Skeletal muscle satellite cell (primary cell): ENCODE measurements at regions not wholly inside any gene's neighbourhood (a gene's known extent, or its start where the extent isn't known, plus 50 kb on each side); places are given as distances from the start of the nearest gene placed in this dataset.

Experiments
- H3K27me3 ChIP-seq: 2 replicates; pipeline ENCODE4 v1.7.0; 2013; ENCODE audit warnings: low read length; ENCODE audit not compliant: control insufficient read depth, insufficient read depth
- H3K36me3 ChIP-seq: 2 replicates; pipeline ENCODE4 v1.7.0; 2013; ENCODE audit warnings: mild to moderate bottlenecking, control low read depth, low read length; ENCODE audit not compliant: insufficient read depth
- H3K4me1 ChIP-seq: 2 replicates; pipeline ENCODE4 v1.7.0; 2013; ENCODE audit warnings: low read length; ENCODE audit not compliant: control insufficient read depth, insufficient read depth
- H3K4me2 ChIP-seq: 2 replicates; pipeline ENCODE4 v1.7.0; 2013; ENCODE audit warnings: mild to moderate bottlenecking, low read length
- H3K4me3 ChIP-seq: 2 replicates; pipeline ENCODE4 v1.7.0; 2013; ENCODE audit warnings: low read length
- H3K9ac ChIP-seq: 2 replicates; pipeline ENCODE4 v1.7.0; 2013; ENCODE audit warnings: mild to moderate bottlenecking, low read depth, low read length, moderate library complexity
- H3K9me3 ChIP-seq: replicated peaks from 2 replicates; pipeline ENCODE4 v1.7.0; 2013; ENCODE audit warnings: mild to moderate bottlenecking, control low read depth, low read length

DNA sequence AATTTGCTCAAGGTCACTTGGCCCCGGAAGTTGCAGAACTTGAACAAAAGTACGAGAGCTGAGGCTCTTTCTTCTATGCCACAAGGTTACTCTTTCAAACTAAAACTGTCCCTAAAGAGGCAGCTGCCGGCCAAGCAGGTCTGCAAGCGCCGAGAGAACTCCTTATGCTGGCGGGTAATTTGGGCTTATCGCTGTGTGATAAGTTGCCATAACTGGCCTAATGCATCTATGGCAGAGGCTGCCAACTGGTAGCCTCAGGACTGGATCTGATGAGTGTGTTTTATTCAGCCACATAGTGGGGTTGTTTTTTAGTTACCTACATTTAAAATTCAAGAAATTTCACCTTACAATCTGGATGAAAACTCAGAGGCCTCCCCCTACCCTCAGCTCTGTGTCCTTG, 68.1 kb upstream of the SPOCK1 start:
- H3K9ac ChIP-seq: no peak overlapping the region
- peaks cover 57% of the 10 kb centered on the region for H3K4me1 ChIP-seq
- no peaks in the 10 kb centered on the region for H3K27me3 ChIP-seq
- H3K36me3 ChIP-seq: no peaks in the 10 kb centered on the region
- H3K9me3 ChIP-seq: no peaks in the 10 kb centered on the region
- H3K4me2 ChIP-seq: no peak overlapping the region
- H3K4me3 ChIP-seq: no peak overlapping the region

DNA sequence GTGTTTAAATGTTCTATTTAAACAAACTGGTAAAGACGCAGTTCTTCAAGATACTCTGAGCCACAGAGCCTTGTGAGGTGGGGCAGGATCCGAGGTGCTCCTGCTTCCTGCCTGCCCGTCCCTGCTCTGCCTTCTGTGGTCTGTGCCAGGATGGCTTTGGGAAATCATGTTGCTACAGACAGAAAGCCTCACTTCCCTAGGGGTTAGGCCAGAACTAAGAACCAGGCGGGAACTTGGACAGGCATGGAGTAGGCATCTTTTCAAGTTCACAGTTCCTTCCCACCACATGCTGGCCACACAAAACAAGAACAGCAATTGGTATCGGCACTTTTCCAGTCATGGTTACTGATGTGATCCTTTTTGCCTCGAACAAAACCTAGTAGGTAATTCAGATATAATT, 67.7 kb upstream of the SPOCK1 start:
- no peaks in the 10 kb centered on the region for H3K27me3 ChIP-seq
- H3K36me3 ChIP-seq: no peaks in the 10 kb centered on the region
- H3K9ac ChIP-seq: no peak overlapping the region
- H3K4me3 ChIP-seq: no peak overlapping the region
- peaks cover 55% of the 10 kb centered on the region for H3K4me1 ChIP-seq
- no peaks in the 10 kb centered on the region for H3K9me3 ChIP-seq
- H3K4me2 ChIP-seq: peak overlapping the region; percentile 16

DNA sequence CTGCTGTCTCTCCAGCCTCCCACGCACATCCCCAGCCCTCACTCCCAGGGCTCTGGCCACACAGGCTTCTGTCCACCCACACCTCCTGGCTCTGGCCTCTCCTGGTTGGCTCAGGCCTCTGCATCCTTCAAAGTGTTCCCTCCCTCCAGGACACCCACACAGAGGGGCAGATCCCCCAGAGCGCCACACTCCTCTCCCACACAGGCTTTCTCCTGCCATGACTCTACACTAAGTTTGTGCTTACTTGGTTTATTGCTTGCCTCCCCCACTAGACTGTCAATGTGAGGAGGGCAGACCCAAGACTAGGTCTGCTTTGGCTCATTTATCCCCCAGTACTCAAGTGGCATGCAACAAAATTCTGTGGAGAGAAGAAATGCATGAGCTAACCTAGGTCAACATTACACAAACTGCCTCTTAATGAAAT, 67.0 kb upstream of the SPOCK1 start:
- H3K4me3 ChIP-seq: peak overlapping the region; percentile 16
- no peaks in the 10 kb centered on the region for H3K27me3 ChIP-seq
- no peaks in the 10 kb centered on the region for H3K36me3 ChIP-seq
- peak overlapping the region; percentile 61 for H3K4me2 ChIP-seq
- H3K9ac ChIP-seq: peak overlapping the region; percentile 40
- H3K9me3 ChIP-seq: no peaks in the 10 kb centered on the region
- peaks cover 56% of the 10 kb centered on the region for H3K4me1 ChIP-seq

DNA sequence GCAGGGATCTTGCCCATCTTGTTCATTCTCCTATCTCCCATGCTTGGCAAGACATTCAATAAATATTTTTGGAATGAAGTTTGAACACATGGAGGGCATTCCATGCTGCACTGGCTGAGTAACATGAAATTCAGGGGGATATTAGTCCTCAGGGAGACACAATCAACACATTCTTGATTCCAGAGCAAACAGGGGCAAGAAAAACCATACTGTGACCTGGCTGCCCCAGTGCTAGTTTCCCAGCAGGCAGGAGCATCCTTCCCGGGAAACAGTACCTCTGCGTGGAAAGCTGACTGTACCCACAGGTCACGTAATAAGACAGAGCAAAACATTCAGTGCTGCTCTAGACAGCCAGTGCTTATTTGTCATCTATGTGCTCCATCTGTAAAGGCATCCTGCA, 66.3 kb upstream of the SPOCK1 start:
- Histone ChIP-seq H3K4me1 (peaks cover 54% of the 10 kb centered on the region), H3K4me2 (peak overlapping the region; percentile 61), H3K9me3 (no peaks in the 10 kb centered on the region), H3K27me3 (no peaks in the 10 kb centered on the region), H3K36me3 (no peaks in the 10 kb centered on the region), H3K4me3 (peak overlapping the region; percentile 16), H3K9ac (peak overlapping the region; percentile 40)

DNA sequence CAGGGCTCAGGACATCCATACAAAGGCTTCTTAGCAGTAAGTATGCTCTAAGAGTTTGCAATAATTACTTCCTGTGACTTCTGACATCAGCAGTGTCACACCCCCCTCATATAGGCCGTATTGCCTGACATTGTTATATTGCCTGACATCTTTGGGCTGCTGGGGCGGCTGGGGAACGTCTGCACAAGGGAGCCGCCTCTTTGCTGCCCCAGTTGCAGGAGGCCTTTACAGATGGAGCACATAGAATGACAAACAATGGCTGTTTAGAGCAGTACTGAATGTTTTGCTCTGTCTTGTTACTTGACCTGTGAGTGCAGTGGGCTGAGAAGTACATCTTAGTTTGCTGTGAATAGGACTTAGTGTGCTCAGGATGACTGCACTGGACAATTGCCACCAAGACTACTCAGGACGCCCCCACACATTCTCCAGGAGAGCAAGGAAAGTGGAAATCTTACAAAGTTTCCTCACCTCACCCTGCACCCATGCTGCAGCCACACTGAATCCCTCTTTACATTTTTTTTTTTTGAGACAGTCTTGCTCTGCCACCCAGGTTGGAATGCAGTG, 65.4 kb upstream of the SPOCK1 start:
- Histone ChIP-seq H3K4me1 (peaks cover 58% of the 10 kb centered on the region), H3K9ac (no peak overlapping the region), H3K9me3 (no peaks in the 10 kb centered on the region), H3K27me3 (no peaks in the 10 kb centered on the region), H3K36me3 (no peaks in the 10 kb centered on the region), H3K4me3 (peak overlapping the region; percentile 16), H3K4me2 (peak overlapping the region; percentile 37)

DNA sequence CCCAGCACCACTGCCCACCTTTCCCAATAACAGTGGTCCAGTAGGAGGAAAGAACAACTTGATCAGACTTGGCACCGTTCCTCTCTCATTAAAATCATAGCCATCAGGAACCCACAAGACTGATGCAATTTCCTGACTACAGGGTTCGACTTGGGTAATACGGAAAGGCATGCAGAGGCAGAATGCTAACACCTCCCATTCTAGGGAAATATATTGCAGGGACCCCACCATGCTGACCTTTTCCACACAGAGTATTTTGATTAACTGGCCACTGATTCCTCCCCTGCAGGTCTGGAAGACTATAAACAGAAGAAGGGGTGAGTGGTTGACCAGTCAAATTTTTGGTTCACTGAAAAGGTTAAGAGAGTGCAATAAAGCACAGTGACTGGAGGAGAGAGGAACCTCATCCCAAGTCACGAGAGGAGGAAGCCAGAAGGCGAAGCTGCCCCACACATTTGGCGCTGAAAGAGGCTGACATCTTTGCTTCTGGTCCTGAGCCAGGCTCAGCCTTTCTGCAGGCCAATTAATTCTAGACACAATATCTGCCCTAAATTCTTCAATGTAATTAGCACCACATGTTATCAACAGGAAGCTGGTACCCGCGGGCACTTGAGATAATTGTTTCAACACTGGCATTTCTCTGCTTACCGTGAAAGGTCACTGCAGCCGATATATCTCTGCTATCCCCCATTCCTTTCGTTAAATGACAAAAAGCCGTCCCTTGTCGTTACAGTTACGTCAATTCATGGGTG, 64.7 kb upstream of the SPOCK1 start:
- no peaks in the 10 kb centered on the region for H3K9me3 ChIP-seq
- peaks cover 58% of the 10 kb centered on the region for H3K4me1 ChIP-seq
- peak overlapping the region; percentile 37 for H3K4me2 ChIP-seq
- H3K4me3 ChIP-seq: peak overlapping the region; percentile 16
- no peaks in the 10 kb centered on the region for H3K36me3 ChIP-seq
- H3K9ac ChIP-seq: no peak overlapping the region
- no peaks in the 10 kb centered on the region for H3K27me3 ChIP-seq

DNA sequence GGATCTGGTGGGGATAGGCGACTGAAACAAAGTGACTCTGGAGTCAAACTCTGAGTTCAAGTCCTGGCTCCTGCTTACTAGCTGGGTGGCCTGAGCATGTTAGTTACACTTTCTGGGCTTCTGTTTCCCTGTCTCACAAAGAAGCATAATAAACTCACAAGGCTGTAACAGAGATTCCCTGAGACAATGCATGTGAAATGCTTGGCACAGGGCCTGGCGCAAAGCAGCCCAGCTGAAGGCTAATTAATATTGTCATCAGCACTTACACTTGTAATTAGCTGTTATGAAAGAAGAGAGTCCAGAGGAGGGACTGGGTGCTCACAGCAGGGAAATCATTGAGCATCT, 64.1 kb upstream of the SPOCK1 start:
- Histone ChIP-seq H3K9me3 (no peaks in the 10 kb centered on the region), H3K4me3 (no peak overlapping the region), H3K4me2 (peak overlapping the region; percentile 37), H3K9ac (no peak overlapping the region), H3K36me3 (no peaks in the 10 kb centered on the region), H3K4me1 (peaks cover 58% of the 10 kb centered on the region), H3K27me3 (no peaks in the 10 kb centered on the region)

DNA sequence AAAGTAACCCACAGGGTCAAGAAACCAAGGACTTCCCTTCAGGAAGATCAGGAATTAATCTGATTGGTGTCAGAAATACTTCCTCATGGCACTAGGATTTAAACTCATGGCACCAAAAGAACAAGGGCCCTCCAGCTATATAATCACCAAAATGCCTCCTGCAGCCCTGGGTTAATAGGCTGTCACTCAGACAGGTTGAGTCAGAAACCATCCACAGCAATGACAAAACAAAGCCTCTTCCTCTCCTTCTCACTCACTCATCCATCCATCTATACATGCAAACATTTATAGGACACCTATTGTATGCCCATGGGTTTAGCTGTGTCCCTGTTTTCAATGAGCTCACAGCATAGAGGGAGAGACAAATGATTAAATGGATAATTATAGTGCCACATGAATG, 62.5 kb upstream of the SPOCK1 start:
- Histone ChIP-seq H3K36me3 (no peaks in the 10 kb centered on the region), H3K9me3 (no peaks in the 10 kb centered on the region), H3K27me3 (no peaks in the 10 kb centered on the region), H3K4me2 (no peak overlapping the region), H3K9ac (no peak overlapping the region), H3K4me3 (no peak overlapping the region), H3K4me1 (peaks cover 51% of the 10 kb centered on the region)

DNA sequence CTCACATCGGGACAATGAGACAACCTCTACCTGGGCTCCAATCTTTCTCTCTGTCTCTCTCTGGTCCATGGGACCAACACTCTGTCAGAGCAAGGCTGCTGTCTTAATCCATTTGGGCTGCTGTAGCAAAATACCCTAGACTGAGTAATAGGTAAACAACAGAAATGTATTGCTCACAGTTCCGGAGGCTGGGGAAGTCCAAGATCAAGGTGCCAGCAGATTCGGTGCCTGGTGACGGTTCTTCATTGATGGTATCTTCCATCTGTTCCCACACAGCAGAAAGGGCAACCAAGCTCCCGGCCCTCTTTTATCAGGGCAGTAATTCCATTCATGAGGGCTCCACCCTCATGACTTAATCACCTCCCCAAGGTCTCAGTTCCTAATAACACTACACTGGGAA, 61.3 kb upstream of the SPOCK1 start:
- peaks cover 39% of the 10 kb centered on the region for H3K4me1 ChIP-seq
- no peak overlapping the region for H3K9ac ChIP-seq
- peaks cover 7% of the 10 kb centered on the region for H3K27me3 ChIP-seq
- H3K4me2 ChIP-seq: peak overlapping the region; percentile 23
- H3K4me3 ChIP-seq: no peak overlapping the region
- H3K36me3 ChIP-seq: no peaks in the 10 kb centered on the region
- H3K9me3 ChIP-seq: no peaks in the 10 kb centered on the region
